ENCODE measurements at regions not wholly inside any gene's neighbourhood (a gene's known extent, or its start where the extent isn't known, plus 50 kb on each side); places are given as distances from the start of the nearest gene placed in this dataset.
A peak's percentile ranks its signal among the peaks of the same experiment; 100 is the strongest.

GRCh38 chr12:115411121-115411520 lies 727.1 kb upstream of the TBX3 start:
- Histone ChIP-seq H3K9ac (ENCODE audit: low read length in 5 of 5) (no peak overlapping the region), H3K27me3 (ENCODE audit: control insufficient read depth in 5 of 5, insufficient read depth in 4 of 5, low read length in 5 of 5) (no peaks in the 10 kb centered on the region), H3K4me3 (ENCODE audit: low read depth in 1 of 5, low read length in 5 of 5) (no peak overlapping the region), H3K36me3 (ENCODE audit: control insufficient read depth in 5 of 5, insufficient read depth in 5 of 5, low read length in 5 of 5) (no peaks in the 10 kb centered on the region), H3K9me3 (ENCODE audit: control insufficient read depth in 5 of 5, low read length in 5 of 5) (no peaks in the 10 kb centered on the region), H3K4me1 (ENCODE audit: control insufficient read depth in 5 of 5, insufficient read depth in 5 of 5, low read length in 5 of 5) (no peaks in the 10 kb centered on the region), H3K27ac (ENCODE audit: low read depth, low read length) (no peak overlapping the region)

- no peak overlapping the region for H3K27ac ChIP-seq (ENCODE audit: low read depth, low read length)
- H3K4me1 ChIP-seq (ENCODE audit: control insufficient read depth in 5 of 5, insufficient read depth in 5 of 5, low read length in 5 of 5): peaks cover 5 to 16% (median 12%) of the 10 kb centered on the region in 5 donors
- no peak overlapping the region for H3K9ac ChIP-seq (ENCODE audit: low read length in 5 of 5)
- no peaks in the 10 kb centered on the region for H3K36me3 ChIP-seq (ENCODE audit: control insufficient read depth in 5 of 5, insufficient read depth in 5 of 5, low read length in 5 of 5)
- no peak overlapping the region for H3K4me3 ChIP-seq (ENCODE audit: low read depth in 1 of 5, low read length in 5 of 5)
- H3K9me3 ChIP-seq (ENCODE audit: control insufficient read depth in 5 of 5, low read length in 5 of 5): no peaks in the 10 kb centered on the region
- no peaks in the 10 kb centered on the region for H3K27me3 ChIP-seq (ENCODE audit: control insufficient read depth in 5 of 5, insufficient read depth in 4 of 5, low read length in 5 of 5)
Observed at GRCh38 chr12:115408642-115409041, 724.7 kb upstream of the TBX3 start.

GRCh38 chr12:115407723-115408122 lies 723.7 kb upstream of the TBX3 start:
- Histone ChIP-seq H3K36me3 (ENCODE audit: control insufficient read depth in 5 of 5, insufficient read depth in 5 of 5, low read length in 5 of 5) (no peaks in the 10 kb centered on the region), H3K27ac (ENCODE audit: low read depth, low read length) (no peak overlapping the region), H3K4me3 (ENCODE audit: low read depth in 1 of 5, low read length in 5 of 5) (no peak overlapping the region), H3K9ac (ENCODE audit: low read length in 5 of 5) (no peak overlapping the region), H3K27me3 (ENCODE audit: control insufficient read depth in 5 of 5, insufficient read depth in 4 of 5, low read length in 5 of 5) (no peaks in the 10 kb centered on the region), H3K4me1 (ENCODE audit: control insufficient read depth in 5 of 5, insufficient read depth in 5 of 5, low read length in 5 of 5) (peaks cover 5 to 16% (median 14%) of the 10 kb centered on the region in 5 donors), H3K9me3 (ENCODE audit: control insufficient read depth in 5 of 5, low read length in 5 of 5) (no peaks in the 10 kb centered on the region)

- Histone ChIP-seq H3K9ac (ENCODE audit: low read length in 5 of 5) (no peak overlapping the region), H3K27ac (ENCODE audit: low read depth, low read length) (no peak overlapping the region), H3K36me3 (ENCODE audit: control insufficient read depth in 5 of 5, insufficient read depth in 5 of 5, low read length in 5 of 5) (no peaks in the 10 kb centered on the region), H3K27me3 (ENCODE audit: control insufficient read depth in 5 of 5, insufficient read depth in 4 of 5, low read length in 5 of 5) (no peaks in the 10 kb centered on the region), H3K9me3 (ENCODE audit: control insufficient read depth in 5 of 5, low read length in 5 of 5) (no peaks in the 10 kb centered on the region), H3K4me3 (ENCODE audit: low read depth in 1 of 5, low read length in 5 of 5) (no peak overlapping the region), H3K4me1 (ENCODE audit: control insufficient read depth in 5 of 5, insufficient read depth in 5 of 5, low read length in 5 of 5) (peaks cover 5 to 16% (median 14%) of the 10 kb centered on the region in 5 donors)
Observed at GRCh38 chr12:115407036-115407435, 723.1 kb upstream of the TBX3 start.

GRCh38 chr12:115405471-115405860 lies 721.5 kb upstream of the TBX3 start:
- Histone ChIP-seq H3K4me3 (ENCODE audit: low read depth in 1 of 5, low read length in 5 of 5) (no peak overlapping the region), H3K27me3 (ENCODE audit: control insufficient read depth in 5 of 5, insufficient read depth in 4 of 5, low read length in 5 of 5) (no peaks in the 10 kb centered on the region), H3K36me3 (ENCODE audit: control insufficient read depth in 5 of 5, insufficient read depth in 5 of 5, low read length in 5 of 5) (no peaks in the 10 kb centered on the region), H3K9me3 (ENCODE audit: control insufficient read depth in 5 of 5, low read length in 5 of 5) (no peaks in the 10 kb centered on the region), H3K9ac (ENCODE audit: low read length in 5 of 5) (peak overlapping the region in 1 of 5 donors; percentile 70), H3K4me1 (ENCODE audit: control insufficient read depth in 5 of 5, insufficient read depth in 5 of 5, low read length in 5 of 5) (peaks cover 5 to 16% (median 14%) of the 10 kb centered on the region in 5 donors), H3K27ac (ENCODE audit: low read depth, low read length) (no peak overlapping the region)

GRCh38 chr12:115404761-115405470 lies 720.9 kb upstream of the TBX3 start:
- Histone ChIP-seq H3K4me1 (ENCODE audit: control insufficient read depth in 5 of 5, insufficient read depth in 5 of 5, low read length in 5 of 5) (peaks cover 5 to 16% (median 14%) of the 10 kb centered on the region in 5 donors), H3K4me3 (ENCODE audit: low read depth in 1 of 5, low read length in 5 of 5) (peak overlapping the region in 3 of 5 donors; percentile 8 to 14 (median 12)), H3K36me3 (ENCODE audit: control insufficient read depth in 5 of 5, insufficient read depth in 5 of 5, low read length in 5 of 5) (no peaks in the 10 kb centered on the region), H3K9me3 (ENCODE audit: control insufficient read depth in 5 of 5, low read length in 5 of 5) (no peaks in the 10 kb centered on the region), H3K27me3 (ENCODE audit: control insufficient read depth in 5 of 5, insufficient read depth in 4 of 5, low read length in 5 of 5) (no peaks in the 10 kb centered on the region), H3K27ac (ENCODE audit: low read depth, low read length) (no peak overlapping the region), H3K9ac (ENCODE audit: low read length in 5 of 5) (peak overlapping the region in 3 of 5 donors; percentile 27 to 70 (median 51))

- no peak overlapping the region for H3K27ac ChIP-seq (ENCODE audit: low read depth, low read length)
- no peaks in the 10 kb centered on the region for H3K9me3 ChIP-seq (ENCODE audit: control insufficient read depth in 5 of 5, low read length in 5 of 5)
- no peak overlapping the region for H3K9ac ChIP-seq (ENCODE audit: low read length in 5 of 5)
- H3K4me1 ChIP-seq (ENCODE audit: control insufficient read depth in 5 of 5, insufficient read depth in 5 of 5, low read length in 5 of 5): peaks cover 5 to 16% (median 14%) of the 10 kb centered on the region in 5 donors
- no peak overlapping the region for H3K4me3 ChIP-seq (ENCODE audit: low read depth in 1 of 5, low read length in 5 of 5)
- H3K36me3 ChIP-seq (ENCODE audit: control insufficient read depth in 5 of 5, insufficient read depth in 5 of 5, low read length in 5 of 5): no peaks in the 10 kb centered on the region
- H3K27me3 ChIP-seq (ENCODE audit: control insufficient read depth in 5 of 5, insufficient read depth in 4 of 5, low read length in 5 of 5): no peaks in the 10 kb centered on the region
Observed at GRCh38 chr12:115403689-115404088, 719.7 kb upstream of the TBX3 start.

GRCh38 chr12:115403253-115403652 lies 719.3 kb upstream of the TBX3 start:
- Histone ChIP-seq H3K4me3 (ENCODE audit: low read depth in 1 of 5, low read length in 5 of 5) (no peak overlapping the region), H3K27ac (ENCODE audit: low read depth, low read length) (no peak overlapping the region), H3K9ac (ENCODE audit: low read length in 5 of 5) (no peak overlapping the region), H3K4me1 (ENCODE audit: control insufficient read depth in 5 of 5, insufficient read depth in 5 of 5, low read length in 5 of 5) (peaks cover 5 to 16% (median 14%) of the 10 kb centered on the region in 5 donors), H3K36me3 (ENCODE audit: control insufficient read depth in 5 of 5, insufficient read depth in 5 of 5, low read length in 5 of 5) (no peaks in the 10 kb centered on the region), H3K9me3 (ENCODE audit: control insufficient read depth in 5 of 5, low read length in 5 of 5) (no peaks in the 10 kb centered on the region), H3K27me3 (ENCODE audit: control insufficient read depth in 5 of 5, insufficient read depth in 4 of 5, low read length in 5 of 5) (no peaks in the 10 kb centered on the region)

GRCh38 chr12:115402443-115403180 lies 718.6 kb upstream of the TBX3 start:
- Histone ChIP-seq H3K4me3 (ENCODE audit: low read depth in 1 of 5, low read length in 5 of 5) (no peak overlapping the region), H3K9me3 (ENCODE audit: control insufficient read depth in 5 of 5, low read length in 5 of 5) (no peaks in the 10 kb centered on the region), H3K36me3 (ENCODE audit: control insufficient read depth in 5 of 5, insufficient read depth in 5 of 5, low read length in 5 of 5) (no peaks in the 10 kb centered on the region), H3K9ac (ENCODE audit: low read length in 5 of 5) (no peak overlapping the region), H3K4me1 (ENCODE audit: control insufficient read depth in 5 of 5, insufficient read depth in 5 of 5, low read length in 5 of 5) (peaks cover 5 to 16% (median 14%) of the 10 kb centered on the region in 5 donors), H3K27ac (ENCODE audit: low read depth, low read length) (no peak overlapping the region), H3K27me3 (ENCODE audit: control insufficient read depth in 5 of 5, insufficient read depth in 4 of 5, low read length in 5 of 5) (no peaks in the 10 kb centered on the region)

- Histone ChIP-seq H3K27ac (ENCODE audit: low read depth, low read length) (no peak overlapping the region), H3K9ac (ENCODE audit: low read length in 5 of 5) (no peak overlapping the region), H3K27me3 (ENCODE audit: control insufficient read depth in 5 of 5, insufficient read depth in 4 of 5, low read length in 5 of 5) (no peaks in the 10 kb centered on the region), H3K4me1 (ENCODE audit: control insufficient read depth in 5 of 5, insufficient read depth in 5 of 5, low read length in 5 of 5) (peaks cover 5 to 16% (median 14%) of the 10 kb centered on the region in 5 donors), H3K4me3 (ENCODE audit: low read depth in 1 of 5, low read length in 5 of 5) (no peak overlapping the region), H3K36me3 (ENCODE audit: control insufficient read depth in 5 of 5, insufficient read depth in 5 of 5, low read length in 5 of 5) (no peaks in the 10 kb centered on the region), H3K9me3 (ENCODE audit: control insufficient read depth in 5 of 5, low read length in 5 of 5) (peaks cover 3 to 8% (median 4%) of the 10 kb centered on the region in 5 donors)
Observed at GRCh38 chr12:115401761-115402160, 717.8 kb upstream of the TBX3 start.
